ENCODE measurements at regions not wholly inside any gene's neighbourhood (a gene's known extent, or its start where the extent isn't known, plus 50 kb on each side); places are given as distances from the start of the nearest gene placed in this dataset.
"Not testable (repeated sequence)": the region's sequence is repeated elsewhere in the genome, so short reads cannot be mapped to it uniquely, and the experiment has no call there.

GRCh38 chr2:106257830-106258229 lies 63.7 kb upstream of the UXS1 start:
- no peak for DNase-seq

DNA sequence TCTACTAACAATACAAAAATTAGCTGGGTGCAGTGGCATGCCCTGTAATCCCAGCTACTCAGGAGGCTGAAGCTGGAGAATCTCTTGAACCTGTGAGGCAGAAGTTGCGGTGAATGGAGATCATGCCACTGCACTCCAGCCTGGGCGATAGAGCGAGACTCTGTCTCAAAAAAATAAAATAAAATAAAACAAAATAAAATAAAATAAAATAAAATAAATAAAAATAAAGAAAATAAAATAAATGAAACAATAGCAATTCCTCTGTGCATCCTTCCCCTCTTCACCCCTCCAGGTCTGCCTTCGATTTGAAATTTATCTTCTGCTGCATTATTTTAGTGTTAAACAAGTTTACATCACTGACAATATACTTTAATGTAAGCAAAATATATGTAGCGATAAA lies 63.0 kb upstream of the UXS1 start:
- no peak for DNase-seq

GRCh38 chr2:106249157-106249828 lies 55.2 kb upstream of the UXS1 start:
- not testable (repeated sequence) for DNase-seq

- DNase-seq, result not testable (repeated sequence)
Observed at GRCh38 chr2:106248548-106249151, 54.5 kb upstream of the UXS1 start.

Measured in left kidney (tissue), 1 donor.